Endothelial cell (in vitro differentiated cells): ENCODE measurements at regions not wholly inside any gene's neighbourhood (a gene's known extent, or its start where the extent isn't known, plus 50 kb on each side); places are given as distances from the start of the nearest gene placed in this dataset.

Experiments
- DNase-seq: peaks from one replicate; pipeline ENCODE4 v3.0.0; 2021; ENCODE audit warnings: low spot score
- H3K27ac Mint-ChIP-seq: one replicate; pipeline ENCODE4 v1.8.0; 2021; ENCODE audit warnings: mixed read lengths, inconsistent platforms; ENCODE audit not compliant: unreplicated experiment
- H3K27me3 Mint-ChIP-seq: one replicate; pipeline ENCODE4 v1.8.0; 2021; ENCODE audit warnings: mild to moderate bottlenecking, moderate library complexity, mixed read lengths, inconsistent platforms; ENCODE audit not compliant: unreplicated experiment
- H3K36me3 Mint-ChIP-seq: one replicate; pipeline ENCODE4 v1.8.0; 2021; ENCODE audit warnings: mild to moderate bottlenecking, low read depth, mixed read lengths, inconsistent platforms; ENCODE audit not compliant: unreplicated experiment
- H3K4me1 Mint-ChIP-seq: one replicate; pipeline ENCODE4 v1.8.0; 2021; ENCODE audit warnings: mild to moderate bottlenecking, mixed read lengths, inconsistent platforms; ENCODE audit not compliant: unreplicated experiment
- H3K4me3 Mint-ChIP-seq: one replicate; pipeline ENCODE4 v1.8.0; 2021; ENCODE audit warnings: mild to moderate bottlenecking, mixed read lengths, inconsistent platforms; ENCODE audit not compliant: unreplicated experiment
- H3K9me3 Mint-ChIP-seq: one replicate; pipeline ENCODE4 v1.8.0; 2021; ENCODE audit warnings: mixed read lengths, inconsistent platforms; ENCODE audit not compliant: unreplicated experiment
- CTCF ChIP-seq: fragments of 200-600 bp; sonication (generic); IDR thresholded peaks from one replicate; pipeline ENCODE4 v1.5.0; 2021; ENCODE audit warnings: antibody characterized with exemption; ENCODE audit not compliant: unreplicated experiment

GRCh38 chr5:85717203-85717563 lies 900.6 kb upstream of the COX7C start:
- Mint-ChIP-seq H3K27ac (no peak overlapping the region), H3K4me3 (no peak overlapping the region), H3K36me3 (no peaks in the 10 kb centered on the region), H3K9me3 (no peaks in the 10 kb centered on the region), H3K27me3 (peaks cover 2% of the 10 kb centered on the region), H3K4me1 (no peaks in the 10 kb centered on the region)
- DNase-seq: no peak
- no peak for TF ChIP-seq CTCF

GRCh38 chr5:85732185-85732584 lies 885.6 kb upstream of the COX7C start:
- peaks cover 7% of the 10 kb centered on the region for H3K4me1 Mint-ChIP-seq
- DNase-seq: no peak
- no peak for TF ChIP-seq CTCF
- H3K36me3 Mint-ChIP-seq: no peaks in the 10 kb centered on the region
- no peaks in the 10 kb centered on the region for H3K27me3 Mint-ChIP-seq
- H3K4me3 Mint-ChIP-seq: no peak overlapping the region
- H3K9me3 Mint-ChIP-seq: no peaks in the 10 kb centered on the region
- H3K27ac Mint-ChIP-seq: no peak overlapping the region

- H3K9me3 Mint-ChIP-seq: no peaks in the 10 kb centered on the region
- no peaks in the 10 kb centered on the region for H3K36me3 Mint-ChIP-seq
- H3K27ac Mint-ChIP-seq: no peak overlapping the region
- no peak for TF ChIP-seq CTCF
- H3K4me1 Mint-ChIP-seq: no peaks in the 10 kb centered on the region
- H3K27me3 Mint-ChIP-seq: no peaks in the 10 kb centered on the region
- H3K4me3 Mint-ChIP-seq: no peak overlapping the region
- no peak for DNase-seq
These were observed 875.8 kb upstream of the COX7C start for GRCh38 chr5:85741972-85742371.

- Mint-ChIP-seq H3K36me3 (no peaks in the 10 kb centered on the region), H3K4me3 (no peak overlapping the region), H3K27me3 (no peaks in the 10 kb centered on the region), H3K9me3 (no peaks in the 10 kb centered on the region), H3K4me1 (no peaks in the 10 kb centered on the region), H3K27ac (no peak overlapping the region)
- TF ChIP-seq CTCF: no peak
- DNase-seq: no peak
These were observed 857.2 kb upstream of the COX7C start for GRCh38 chr5:85760519-85760918.

GRCh38 chr5:85769347-85769746 lies 848.4 kb upstream of the COX7C start:
- Mint-ChIP-seq H3K4me1 (no peaks in the 10 kb centered on the region), H3K9me3 (no peaks in the 10 kb centered on the region), H3K27ac (no peak overlapping the region), H3K4me3 (no peak overlapping the region), H3K27me3 (no peaks in the 10 kb centered on the region), H3K36me3 (no peaks in the 10 kb centered on the region)
- no peak for DNase-seq
- no peak for TF ChIP-seq CTCF
